ENCODE measurements at regions not wholly inside any gene's neighbourhood (a gene's known extent, or its start where the extent isn't known, plus 50 kb on each side); places are given as distances from the start of the nearest gene placed in this dataset.

DNA sequence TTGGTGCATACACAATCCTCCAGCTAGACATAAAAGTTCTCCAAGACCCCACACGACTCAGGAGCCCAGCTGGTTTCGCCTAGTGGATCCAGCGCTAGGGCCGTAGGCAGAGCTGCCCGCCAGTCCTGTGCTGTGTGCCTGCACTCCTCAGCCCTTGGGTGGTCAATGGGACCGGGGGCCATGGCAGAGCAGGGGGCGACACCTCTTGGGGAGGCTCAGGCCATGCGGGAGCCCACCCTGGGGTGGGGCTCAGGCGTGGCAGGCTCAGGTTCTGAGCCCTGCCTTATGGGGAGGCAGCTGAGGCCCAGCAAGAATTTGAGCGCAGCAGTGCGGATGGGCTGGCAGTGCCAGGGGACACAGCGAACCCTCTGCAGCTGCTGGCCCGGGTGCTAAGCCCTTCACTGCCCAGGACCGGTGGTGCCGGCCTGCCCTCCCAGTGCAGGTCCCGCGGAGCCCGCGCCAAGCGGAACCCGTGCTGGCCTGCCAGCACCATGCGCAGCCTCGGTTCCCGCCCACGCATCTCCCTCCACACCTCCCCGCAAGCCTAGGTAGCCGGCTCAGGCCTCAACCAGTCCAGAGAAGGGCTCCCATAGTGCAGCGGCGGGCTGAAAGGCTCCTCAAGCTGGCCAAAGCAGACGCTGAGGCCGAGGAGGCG is 1566.6 kb upstream of the SLC39A10 start:
- no peak for DNase-seq (ENCODE audit: low spot score)
- ATAC-seq (ENCODE audit: low FRiP score): no peak
- no peak for TF ChIP-seq CTCF (IDR thresholded peaks at IDR 0.05)

DNA sequence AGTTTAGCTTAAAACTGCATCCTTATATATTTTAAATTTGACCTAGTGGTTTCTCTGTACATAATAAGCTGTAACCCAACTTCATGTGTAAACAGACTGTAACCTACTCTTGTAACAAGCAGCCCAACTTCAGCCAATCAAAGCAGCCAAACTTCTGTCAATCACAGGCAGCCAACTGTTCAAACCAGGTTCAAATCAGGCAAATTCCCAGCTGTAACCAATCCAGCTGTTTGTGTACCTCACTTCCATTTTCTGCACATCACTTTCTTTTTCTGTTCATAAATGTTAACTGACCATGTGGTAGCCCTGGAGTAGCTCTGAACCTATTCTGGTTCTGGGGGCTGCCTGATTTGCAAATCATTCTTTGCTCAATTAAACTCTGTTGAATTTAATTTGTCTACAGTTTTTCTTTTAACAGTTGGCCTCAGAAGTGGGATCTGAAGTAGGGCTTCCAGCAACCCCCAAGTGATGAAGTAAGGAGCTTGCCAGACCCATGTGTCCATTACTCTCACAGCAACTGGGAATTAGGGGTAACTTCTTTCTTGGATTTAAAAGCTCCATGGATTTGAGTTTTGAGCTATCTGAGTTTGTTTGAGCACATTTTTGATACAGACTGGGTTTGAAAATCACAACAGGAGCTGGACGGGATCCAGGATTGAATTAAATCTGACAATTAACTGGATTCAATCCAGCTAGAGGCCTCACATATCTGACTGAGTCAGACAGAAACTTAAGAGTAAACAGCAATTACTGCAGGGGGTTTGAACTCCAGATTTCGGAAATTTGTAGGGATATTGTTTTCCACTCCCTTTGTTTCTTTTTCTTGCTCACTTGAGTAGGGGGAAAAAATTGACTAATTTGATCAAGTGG is 1569.7 kb upstream of the SLC39A10 start:
- ATAC-seq (ENCODE audit: low FRiP score): no peak
- TF ChIP-seq CTCF (IDR thresholded peaks at IDR 0.05): no peak

DNA sequence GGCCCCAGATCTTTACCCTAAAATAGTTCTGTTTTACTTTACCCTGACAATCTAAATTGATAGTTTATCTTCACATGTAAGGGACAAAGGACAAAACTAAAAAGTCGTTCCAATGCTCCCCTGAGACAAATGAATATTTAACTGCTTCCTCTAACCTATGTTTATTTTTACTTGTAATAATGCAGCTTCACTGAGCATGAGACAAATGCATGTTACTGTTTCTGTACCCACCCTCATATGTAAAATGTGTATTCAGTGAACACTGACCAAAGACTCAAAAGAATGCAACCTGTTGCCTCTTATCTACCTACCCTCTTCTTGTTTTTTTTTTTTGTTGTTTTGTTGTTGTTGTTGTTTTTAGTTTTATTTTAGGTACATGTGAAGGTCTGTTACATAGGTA is 1570.9 kb upstream of the SLC39A10 start:
- TF ChIP-seq CTCF (IDR thresholded peaks at IDR 0.05): no peak
- DNase-seq (ENCODE audit: low spot score): no peak

More for the DNA sequence above, 1569.7 kb upstream of the SLC39A10 start:
- DNase-seq (ENCODE audit: low spot score): no peak

DNA sequence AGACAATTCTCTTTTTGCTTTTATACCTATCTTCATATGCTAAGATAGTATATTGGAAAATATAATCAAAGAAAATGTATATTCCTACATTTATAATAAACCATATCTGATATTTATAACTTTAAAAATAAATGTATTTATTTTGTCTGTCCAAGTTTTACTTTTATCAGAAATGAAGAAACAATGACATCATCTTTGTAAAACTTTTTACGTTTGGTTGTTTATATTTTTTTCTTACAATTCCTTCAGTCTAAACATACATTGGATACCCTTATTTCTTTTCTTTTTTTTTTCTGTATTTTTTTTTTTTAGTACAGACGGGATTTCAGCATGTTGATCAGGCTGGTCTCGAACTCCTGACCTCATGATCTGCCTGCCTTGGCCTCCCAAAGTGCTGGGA is 1577.0 kb upstream of the SLC39A10 start:
- no peak for TF ChIP-seq CTCF (IDR thresholded peaks at IDR 0.05)
- DNase-seq (ENCODE audit: low spot score) (no peak), ATAC-seq (ENCODE audit: low FRiP score) (no peak)

More for the DNA sequence above, 1570.9 kb upstream of the SLC39A10 start:
- no peak for ATAC-seq (ENCODE audit: low FRiP score)

DNA sequence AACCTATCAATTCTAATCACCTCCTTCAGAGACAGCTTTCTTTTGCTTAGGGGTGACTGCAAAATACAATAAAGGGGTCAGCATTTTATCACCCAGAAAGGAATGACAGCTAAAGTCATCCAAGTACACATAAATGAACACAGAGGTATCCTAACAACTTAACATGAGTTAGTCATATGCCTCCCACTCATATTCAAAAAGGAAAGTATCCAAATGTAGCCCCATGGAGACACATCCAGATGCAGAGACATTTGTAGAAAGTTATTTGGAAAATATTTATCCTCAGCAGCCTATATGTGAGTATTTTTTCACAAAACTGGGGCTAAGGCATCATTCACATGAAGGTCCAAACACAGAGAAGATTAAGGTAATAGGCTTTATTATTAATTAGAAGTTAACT is 1579.7 kb upstream of the SLC39A10 start:
- no peak for TF ChIP-seq CTCF (IDR thresholded peaks at IDR 0.05)
- DNase-seq (ENCODE audit: low spot score) (no peak), ATAC-seq (ENCODE audit: low FRiP score) (no peak)

- no peak for TF ChIP-seq CTCF (IDR thresholded peaks at IDR 0.05)
- DNase-seq (ENCODE audit: low spot score): no peak
- ATAC-seq (ENCODE audit: low FRiP score): no peak
Observed at GRCh38 chr2:194062401-194062800, 1594.6 kb upstream of the SLC39A10 start.

Data from omental fat pad (tissue), 3 donors.